ENCODE measurements at regions not wholly inside any gene's neighbourhood (a gene's known extent, or its start where the extent isn't known, plus 50 kb on each side); places are given as distances from the start of the nearest gene placed in this dataset.
A peak's percentile ranks its signal among the peaks of the same experiment; 100 is the strongest.

DNA sequence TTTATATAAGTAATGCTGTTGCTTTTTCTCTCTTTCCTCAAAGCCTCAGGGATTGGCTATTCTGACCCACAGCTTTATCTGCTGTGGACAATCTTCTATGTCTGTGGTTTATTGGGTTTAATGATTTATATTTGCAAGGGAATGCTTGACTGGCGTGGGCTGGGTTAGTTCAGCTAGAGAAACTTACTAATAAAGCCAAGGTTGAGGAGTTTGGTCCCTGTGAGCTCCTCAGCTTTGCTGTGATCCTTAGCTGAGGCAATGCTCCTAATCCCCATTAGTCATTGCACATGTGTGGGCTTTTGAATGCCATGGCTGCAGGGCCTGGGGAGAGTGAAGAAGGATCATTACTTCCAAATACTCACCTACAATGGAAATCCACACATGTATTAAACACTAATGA lies 179.3 kb downstream of the ZNF326 start:
- intact Hi-C loops (cut with micrococcal nuclease): no loop called here
- Mint-ChIP-seq H3K4me1 (ENCODE audit: insufficient read depth, unreplicated experiment) (peaks cover 27% of the 10 kb centered on the region), H3K27me3 (ENCODE audit: insufficient read depth, unreplicated experiment) (no peaks in the 10 kb centered on the region), H3K27ac (ENCODE audit: low read depth, unreplicated experiment) (no peak overlapping the region), H3K9me3 (ENCODE audit: unreplicated experiment) (no peaks in the 10 kb centered on the region), H3K4me3 (ENCODE audit: unreplicated experiment) (no peak overlapping the region), H3K36me3 (ENCODE audit: insufficient read depth, unreplicated experiment) (no peaks in the 10 kb centered on the region)
- no TSS peak for BruUV-seq (replicated peaks)
- ChIA-PET POLR2A (interaction anchor here (0.8 kb wide), 1 partner anchor 48 kb away, joined by 4 read pairs; no protein-coding TSS in a partner anchor), CTCF (interaction anchor here (0.6 to 0.9 kb wide), 4 partner anchors 9 to 992 kb away, joined by 3 to 4 read pairs (median 3); no protein-coding TSS in a partner anchor)
- DNase-seq (ENCODE audit: unreplicated experiment): peak; percentile 41
- TF ChIP-seq, protein P1, sequence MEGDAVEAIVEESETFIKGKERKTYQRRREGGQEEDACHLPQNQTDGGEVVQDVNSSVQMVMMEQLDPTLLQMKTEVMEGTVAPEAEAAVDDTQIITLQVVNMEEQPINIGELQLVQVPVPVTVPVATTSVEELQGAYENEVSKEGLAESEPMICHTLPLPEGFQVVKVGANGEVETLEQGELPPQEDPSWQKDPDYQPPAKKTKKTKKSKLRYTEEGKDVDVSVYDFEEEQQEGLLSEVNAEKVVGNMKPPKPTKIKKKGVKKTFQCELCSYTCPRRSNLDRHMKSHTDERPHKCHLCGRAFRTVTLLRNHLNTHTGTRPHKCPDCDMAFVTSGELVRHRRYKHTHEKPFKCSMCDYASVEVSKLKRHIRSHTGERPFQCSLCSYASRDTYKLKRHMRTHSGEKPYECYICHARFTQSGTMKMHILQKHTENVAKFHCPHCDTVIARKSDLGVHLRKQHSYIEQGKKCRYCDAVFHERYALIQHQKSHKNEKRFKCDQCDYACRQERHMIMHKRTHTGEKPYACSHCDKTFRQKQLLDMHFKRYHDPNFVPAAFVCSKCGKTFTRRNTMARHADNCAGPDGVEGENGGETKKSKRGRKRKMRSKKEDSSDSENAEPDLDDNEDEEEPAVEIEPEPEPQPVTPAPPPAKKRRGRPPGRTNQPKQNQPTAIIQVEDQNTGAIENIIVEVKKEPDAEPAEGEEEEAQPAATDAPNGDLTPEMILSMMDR (IDR thresholded peaks at IDR 0.05; ENCODE audit: unreplicated experiment): no peak

DNA sequence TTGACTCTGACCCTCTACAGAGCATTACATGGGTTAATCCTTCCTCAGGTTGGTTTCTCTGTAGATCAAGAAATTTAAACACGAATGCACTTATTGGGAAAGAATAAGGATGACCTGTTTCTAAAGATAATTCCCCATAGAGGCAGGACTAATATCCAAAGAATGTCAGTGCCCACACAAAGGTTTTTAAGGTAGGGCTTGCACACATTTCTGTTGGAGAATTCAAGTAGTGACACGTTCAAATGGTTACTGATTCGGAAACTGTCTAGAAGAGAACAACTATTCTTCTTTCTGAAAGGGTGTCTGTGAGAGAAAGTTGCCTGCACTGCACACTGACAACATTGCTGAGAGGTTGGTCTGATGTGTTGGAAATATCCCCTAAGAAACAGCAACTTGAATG lies 167.3 kb downstream of the ZNF326 start:
- Mint-ChIP-seq H3K27ac (ENCODE audit: low read depth, unreplicated experiment) (peak overlapping the region; percentile 28), H3K27me3 (ENCODE audit: insufficient read depth, unreplicated experiment) (no peaks in the 10 kb centered on the region), H3K4me1 (ENCODE audit: insufficient read depth, unreplicated experiment) (peaks cover 7% of the 10 kb centered on the region), H3K36me3 (ENCODE audit: insufficient read depth, unreplicated experiment) (no peaks in the 10 kb centered on the region), H3K4me3 (ENCODE audit: unreplicated experiment) (peak overlapping the region; percentile 7), H3K9me3 (ENCODE audit: unreplicated experiment) (peaks cover 11% of the 10 kb centered on the region)
- ChIA-PET CTCF (interaction anchor here (0.6 to 0.8 kb wide), 2 partner anchors 13 to 774 kb away, joined by 3 read pairs; no protein-coding TSS in a partner anchor), POLR2A (interaction anchor here (0.7 to 1.0 kb wide), 2 partner anchors 13 to 494 kb away, joined by 3 read pairs; no protein-coding TSS in a partner anchor)
- no TSS peak for BruUV-seq (replicated peaks)
- TF ChIP-seq, protein P1 (IDR thresholded peaks at IDR 0.05; ENCODE audit: unreplicated experiment): no peak
- intact Hi-C loops (cut with micrococcal nuclease): no loop called here
- peak; percentile 79 for DNase-seq (ENCODE audit: unreplicated experiment)

DNA sequence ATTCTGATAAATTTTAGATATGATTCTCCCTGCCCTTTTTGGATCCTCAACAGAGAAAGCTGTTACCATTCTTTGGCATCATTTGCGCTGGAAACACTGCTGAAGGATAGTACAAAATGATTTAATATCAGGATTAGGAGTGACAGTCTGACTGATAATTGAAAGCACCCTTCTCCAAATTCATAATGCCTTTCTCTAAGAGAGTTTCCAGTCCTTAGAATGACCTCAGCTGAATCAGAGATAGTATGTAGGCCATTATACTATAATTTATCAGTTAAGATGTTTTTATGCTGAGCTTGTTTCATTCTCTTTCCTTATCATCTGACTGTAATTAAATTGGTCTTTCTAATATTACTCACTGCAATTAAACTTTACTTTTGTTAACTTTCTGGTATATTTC lies 166.7 kb downstream of the ZNF326 start:
- intact Hi-C loops (cut with micrococcal nuclease): no loop called here
- H3K4me3 Mint-ChIP-seq (ENCODE audit: unreplicated experiment): no peak overlapping the region
- H3K27ac Mint-ChIP-seq (ENCODE audit: low read depth, unreplicated experiment): peak overlapping the region; percentile 28

DNA sequence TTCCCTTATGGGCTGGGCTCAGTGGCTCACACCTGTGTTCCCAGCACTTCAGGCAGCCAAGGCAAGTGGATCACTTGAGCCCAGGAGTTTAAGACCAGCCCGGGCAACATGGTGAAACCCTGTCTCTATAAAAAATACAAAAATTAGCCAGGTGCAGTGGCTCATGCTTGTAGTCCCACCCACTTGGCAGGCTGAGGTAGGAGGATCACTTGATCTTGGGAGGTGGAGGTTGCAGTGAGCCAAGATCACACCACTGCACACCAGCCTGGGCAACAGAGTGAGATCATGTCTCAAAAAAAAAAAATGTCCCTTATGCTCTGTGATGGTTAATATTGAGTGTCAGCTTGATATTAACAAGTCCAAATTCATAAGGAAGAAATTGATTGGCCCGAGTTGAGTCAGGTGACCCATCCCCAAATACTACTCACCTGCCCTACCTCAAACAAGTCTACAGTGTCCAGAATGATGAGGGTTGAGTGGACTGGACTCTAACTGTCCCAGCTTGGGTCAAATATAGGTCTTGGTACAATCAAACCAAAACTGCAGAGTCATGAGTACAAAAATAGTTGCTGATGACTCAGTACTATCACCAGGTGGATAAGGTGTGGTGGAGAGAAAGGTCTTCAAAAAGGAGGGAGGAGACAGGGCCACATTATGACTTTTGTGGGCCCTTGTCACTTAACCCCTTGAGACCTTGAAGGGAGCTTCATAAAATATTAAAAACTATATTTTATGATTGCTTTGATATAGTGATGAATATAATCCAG lies 161.0 kb downstream of the ZNF326 start:
- H3K4me1 Mint-ChIP-seq (ENCODE audit: insufficient read depth, unreplicated experiment): no peaks in the 10 kb centered on the region
- intact Hi-C loops (cut with micrococcal nuclease): no loop called here
- H3K4me3 Mint-ChIP-seq (ENCODE audit: unreplicated experiment): no peak overlapping the region
- POLR2A ChIA-PET: no interaction called here
- DNase-seq (ENCODE audit: unreplicated experiment): peak; percentile 14
- BruUV-seq (replicated peaks): no TSS peak
- TF ChIP-seq, protein P1 (IDR thresholded peaks at IDR 0.05; ENCODE audit: unreplicated experiment): no peak
- no peaks in the 10 kb centered on the region for H3K27me3 Mint-ChIP-seq (ENCODE audit: insufficient read depth, unreplicated experiment)
- CTCF ChIA-PET: interaction anchor here (1.5 kb wide), 1 partner anchor 22 kb away, joined by 4 read pairs; no protein-coding TSS in a partner anchor
- no peaks in the 10 kb centered on the region for H3K9me3 Mint-ChIP-seq (ENCODE audit: unreplicated experiment)
- no peak overlapping the region for H3K27ac Mint-ChIP-seq (ENCODE audit: low read depth, unreplicated experiment)
- H3K36me3 Mint-ChIP-seq (ENCODE audit: insufficient read depth, unreplicated experiment): no peaks in the 10 kb centered on the region

More for the DNA sequence above, 166.7 kb downstream of the ZNF326 start:
- Mint-ChIP-seq H3K4me1 (ENCODE audit: insufficient read depth, unreplicated experiment) (peaks cover 7% of the 10 kb centered on the region), H3K36me3 (ENCODE audit: insufficient read depth, unreplicated experiment) (no peaks in the 10 kb centered on the region), H3K9me3 (ENCODE audit: unreplicated experiment) (peaks cover 9% of the 10 kb centered on the region), H3K27me3 (ENCODE audit: insufficient read depth, unreplicated experiment) (no peaks in the 10 kb centered on the region)
- DNase-seq (ENCODE audit: unreplicated experiment): no peak
- TF ChIP-seq, protein P1 (IDR thresholded peaks at IDR 0.05; ENCODE audit: unreplicated experiment): no peak
- ChIA-PET POLR2A (no interaction called here), CTCF (interaction anchor here (0.6 to 0.8 kb wide), 2 partner anchors 14 to 1178 kb away, joined by 3 read pairs; no protein-coding TSS in a partner anchor)
- no TSS peak for BruUV-seq (replicated peaks)

Measured in MCF 10A (cell line).